Parathyroid adenoma (tissue), 2 donors: ENCODE measurements at regions not wholly inside any gene's neighbourhood (a gene's known extent, or its start where the extent isn't known, plus 50 kb on each side); places are given as distances from the start of the nearest gene placed in this dataset.

Experiments used
- H2AFZ ChIP-seq: fragments of 300-600 bp; sonication (generic); one replicate; pipeline ENCODE4 v1.7.0; 2017; ENCODE audit warnings: antibody characterized with exemption, mild to moderate bottlenecking
- H3K27ac ChIP-seq: fragments of 300-600 bp; sonication (generic); one replicate; pipeline ENCODE4 v1.7.0; 2017
- H3K27me3 ChIP-seq: fragments of 300-600 bp; sonication (generic); one replicate; pipeline ENCODE4 v1.7.0; 2017; ENCODE audit warnings: low read length; ENCODE audit not compliant: control insufficient read depth, insufficient read depth
- H3K36me3 ChIP-seq: fragments of 300-600 bp; sonication (generic); one replicate; pipeline ENCODE4 v1.7.0; 2017; ENCODE audit warnings: low read length; ENCODE audit not compliant: control insufficient read depth, insufficient read depth
- H3K4me1 ChIP-seq: fragments of 300-600 bp; sonication (generic); one replicate; pipeline ENCODE4 v1.7.0; 2017; ENCODE audit warnings: control low read depth
- H3K4me2 ChIP-seq: fragments of 300-600 bp; sonication (generic); one replicate; pipeline ENCODE4 v1.7.0; 2017; ENCODE audit warnings: low read length
- H3K4me3 ChIP-seq: fragments of 300-600 bp; sonication (generic); one replicate; pipeline ENCODE4 v1.7.0; 2017; ENCODE audit warnings: low read depth, low read length
- H3K79me2 ChIP-seq: fragments of 300-600 bp; sonication (generic); one replicate; pipeline ENCODE4 v1.7.0; 2017; ENCODE audit warnings: control low read depth
- H3K9ac ChIP-seq: fragments of 300-600 bp; sonication (generic); one replicate; pipeline ENCODE4 v1.7.0; 2017; ENCODE audit warnings: mild to moderate bottlenecking
- H3K9me3 ChIP-seq: fragments of 300-600 bp; sonication (generic); one replicate; pipeline ENCODE4 v1.7.0; 2017; ENCODE audit warnings: low read length; ENCODE audit not compliant: control insufficient read depth
- TF ChIP-seq, protein P1 (sequence below): fragments of 300-600 bp; sonication (generic); IDR thresholded peaks from one replicate; pipeline ENCODE4 v1.7.0; 2017; ENCODE audit warnings: antibody characterized with exemption, mild to moderate bottlenecking
- donor health status: primary hyperparathyroidism.

DNA sequence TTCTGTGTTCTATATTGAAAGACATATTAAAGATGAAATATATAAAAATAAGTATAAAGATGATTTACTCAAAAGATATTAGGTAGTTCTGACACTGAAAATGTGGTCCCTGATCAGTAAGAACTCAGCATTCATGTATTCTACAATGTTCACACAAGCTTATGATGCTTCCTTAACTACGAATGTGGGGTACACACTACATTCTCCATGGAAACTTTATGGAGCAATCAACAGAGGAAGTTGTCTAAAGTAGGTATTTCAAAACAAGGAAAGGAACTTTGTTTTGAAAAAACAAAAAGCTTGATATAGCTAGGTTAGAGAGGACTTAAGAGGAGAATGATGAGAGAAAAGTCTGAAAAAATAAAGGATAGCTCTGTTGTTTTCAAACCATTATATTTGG, 119.7 kb upstream of the RGS18 start:
- H3K4me3 ChIP-seq: no peak overlapping the region
- H3K27ac ChIP-seq: no peak overlapping the region
- no peaks in the 10 kb centered on the region for H3K79me2 ChIP-seq
- TF ChIP-seq, protein P1, sequence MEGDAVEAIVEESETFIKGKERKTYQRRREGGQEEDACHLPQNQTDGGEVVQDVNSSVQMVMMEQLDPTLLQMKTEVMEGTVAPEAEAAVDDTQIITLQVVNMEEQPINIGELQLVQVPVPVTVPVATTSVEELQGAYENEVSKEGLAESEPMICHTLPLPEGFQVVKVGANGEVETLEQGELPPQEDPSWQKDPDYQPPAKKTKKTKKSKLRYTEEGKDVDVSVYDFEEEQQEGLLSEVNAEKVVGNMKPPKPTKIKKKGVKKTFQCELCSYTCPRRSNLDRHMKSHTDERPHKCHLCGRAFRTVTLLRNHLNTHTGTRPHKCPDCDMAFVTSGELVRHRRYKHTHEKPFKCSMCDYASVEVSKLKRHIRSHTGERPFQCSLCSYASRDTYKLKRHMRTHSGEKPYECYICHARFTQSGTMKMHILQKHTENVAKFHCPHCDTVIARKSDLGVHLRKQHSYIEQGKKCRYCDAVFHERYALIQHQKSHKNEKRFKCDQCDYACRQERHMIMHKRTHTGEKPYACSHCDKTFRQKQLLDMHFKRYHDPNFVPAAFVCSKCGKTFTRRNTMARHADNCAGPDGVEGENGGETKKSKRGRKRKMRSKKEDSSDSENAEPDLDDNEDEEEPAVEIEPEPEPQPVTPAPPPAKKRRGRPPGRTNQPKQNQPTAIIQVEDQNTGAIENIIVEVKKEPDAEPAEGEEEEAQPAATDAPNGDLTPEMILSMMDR: no peak
- H2AFZ ChIP-seq: no peak overlapping the region
- no peaks in the 10 kb centered on the region for H3K9me3 ChIP-seq
- no peak overlapping the region for H3K9ac ChIP-seq
- no peaks in the 10 kb centered on the region for H3K36me3 ChIP-seq
- H3K27me3 ChIP-seq: no peaks in the 10 kb centered on the region
- no peaks in the 10 kb centered on the region for H3K4me1 ChIP-seq
- no peak overlapping the region for H3K4me2 ChIP-seq

DNA sequence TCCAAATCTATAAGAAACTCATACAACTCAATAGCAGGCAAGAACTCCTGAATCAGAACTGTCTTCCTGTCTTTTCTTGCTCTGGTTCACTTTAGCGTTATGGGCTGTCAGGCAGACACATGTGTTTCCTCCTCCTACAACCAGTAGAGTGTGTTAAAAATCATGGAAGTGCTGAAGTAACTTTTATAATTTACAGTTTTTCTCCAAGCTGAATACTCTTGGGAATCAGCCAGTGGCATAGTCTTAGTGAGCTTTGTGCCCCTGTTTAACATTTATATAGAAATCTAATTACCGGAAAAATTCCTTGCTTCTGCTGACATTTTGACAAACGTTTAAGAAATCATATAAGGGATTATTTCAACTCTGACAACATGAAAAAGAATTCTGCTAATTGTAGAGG, 113.1 kb upstream of the RGS18 start:
- no peak overlapping the region for H2AFZ ChIP-seq
- H3K36me3 ChIP-seq: no peaks in the 10 kb centered on the region
- TF ChIP-seq, protein P1: no peak
- no peaks in the 10 kb centered on the region for H3K4me1 ChIP-seq
- no peaks in the 10 kb centered on the region for H3K27me3 ChIP-seq
- no peaks in the 10 kb centered on the region for H3K9me3 ChIP-seq
- H3K4me2 ChIP-seq: no peak overlapping the region
- H3K9ac ChIP-seq: no peak overlapping the region
- no peak overlapping the region for H3K4me3 ChIP-seq
- no peaks in the 10 kb centered on the region for H3K79me2 ChIP-seq
- no peak overlapping the region for H3K27ac ChIP-seq

- no peak overlapping the region for H3K9ac ChIP-seq
- H3K4me3 ChIP-seq: no peak overlapping the region
- H3K27me3 ChIP-seq: no peaks in the 10 kb centered on the region
- no peaks in the 10 kb centered on the region for H3K9me3 ChIP-seq
- H2AFZ ChIP-seq: no peak overlapping the region
- H3K79me2 ChIP-seq: no peaks in the 10 kb centered on the region
- no peak overlapping the region for H3K4me2 ChIP-seq
- no peak overlapping the region for H3K27ac ChIP-seq
- TF ChIP-seq, protein P1: no peak
- no peaks in the 10 kb centered on the region for H3K36me3 ChIP-seq
- no peaks in the 10 kb centered on the region for H3K4me1 ChIP-seq
Observed at GRCh38 chr1:192053531-192053971, 104.7 kb upstream of the RGS18 start.

DNA sequence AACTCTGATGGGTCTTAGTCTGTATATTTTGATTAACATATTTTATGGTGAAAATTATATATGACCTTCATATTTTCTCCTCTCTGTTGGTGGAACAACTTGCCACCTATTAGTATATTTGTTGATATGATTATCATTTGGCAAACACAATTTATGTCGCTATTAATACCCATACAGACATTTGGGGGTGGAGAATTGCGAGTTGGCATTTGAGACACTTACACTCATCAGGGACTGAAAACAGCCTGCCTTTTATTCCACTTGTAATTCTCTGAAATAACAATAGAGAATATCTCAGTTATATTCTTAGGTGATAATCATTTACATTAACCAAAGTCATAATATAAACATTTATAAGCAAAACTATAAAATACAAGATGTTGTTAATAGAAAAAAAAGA, 100.5 kb upstream of the RGS18 start:
- Histone ChIP-seq H3K79me2 (no peaks in the 10 kb centered on the region), H3K9me3 (no peaks in the 10 kb centered on the region), H3K36me3 (no peaks in the 10 kb centered on the region), H2AFZ (no peak overlapping the region), H3K9ac (no peak overlapping the region), H3K4me2 (no peak overlapping the region), H3K4me3 (no peak overlapping the region), H3K27me3 (no peaks in the 10 kb centered on the region), H3K27ac (no peak overlapping the region), H3K4me1 (no peaks in the 10 kb centered on the region)
- TF ChIP-seq, protein P1: no peak

DNA sequence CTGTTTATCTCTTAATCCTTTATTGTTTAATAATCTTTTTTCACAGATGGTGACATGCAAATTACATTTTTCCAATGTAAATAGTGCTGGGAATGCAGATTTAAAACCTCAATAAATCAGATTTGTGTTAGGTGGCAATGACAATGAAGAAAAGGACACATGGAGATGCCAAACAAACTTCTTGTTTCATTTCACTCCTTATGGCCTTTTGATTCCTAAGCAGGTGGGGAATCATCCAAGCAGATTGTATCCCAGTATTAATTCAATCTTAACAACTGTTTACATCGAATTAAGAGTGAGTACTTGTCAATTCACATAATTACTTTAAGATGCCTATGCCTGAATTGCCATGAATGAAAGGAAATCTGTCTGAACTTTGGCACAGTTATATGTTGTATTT, 98.9 kb upstream of the RGS18 start:
- Histone ChIP-seq H3K9me3 (no peaks in the 10 kb centered on the region), H3K36me3 (no peaks in the 10 kb centered on the region), H2AFZ (no peak overlapping the region), H3K9ac (no peak overlapping the region), H3K4me3 (no peak overlapping the region), H3K79me2 (no peaks in the 10 kb centered on the region), H3K4me2 (no peak overlapping the region), H3K4me1 (no peaks in the 10 kb centered on the region), H3K27me3 (no peaks in the 10 kb centered on the region), H3K27ac (no peak overlapping the region)
- TF ChIP-seq, protein P1: no peak
